ENCODE measurements at regions not wholly inside any gene's neighbourhood (a gene's known extent, or its start where the extent isn't known, plus 50 kb on each side); places are given as distances from the start of the nearest gene placed in this dataset.

GRCh38 chr3:4052706-4053105, 250.5 kb upstream of the SETMAR start:
- no peak for TF ChIP-seq CTCF (IDR thresholded peaks at IDR 0.05)
- no peak for TF ChIP-seq POLR2A (IDR thresholded peaks at IDR 0.05)
